Stimulated activated naive CD8-positive, alpha-beta T cell treated with anti-CD3 and anti-CD28 coated beads, Interleukin-15, Interleukin-2, amounts not matched to agents 100 ng/mL and 50 ng/mL, for 24 hours (primary cell): ENCODE measurements at regions not wholly inside any gene's neighbourhood (a gene's known extent, or its start where the extent isn't known, plus 50 kb on each side); places are given as distances from the start of the nearest gene placed in this dataset.
A peak's percentile ranks its signal among the peaks of the same experiment; 100 is the strongest.

Experiments used
- H3K27ac Mint-ChIP-seq: one replicate; pipeline ENCODE4 v1.8.0; 2021; ENCODE audit warnings: mild to moderate bottlenecking, mixed read lengths
- H3K27me3 Mint-ChIP-seq: one replicate; pipeline ENCODE4 v1.8.0; 2021; ENCODE audit warnings: mixed read lengths
- H3K36me3 Mint-ChIP-seq: one replicate; pipeline ENCODE4 v1.8.0; 2021; ENCODE audit warnings: low read depth, mixed read lengths
- H3K4me1 Mint-ChIP-seq: one replicate; pipeline ENCODE4 v1.8.0; 2021; ENCODE audit warnings: low read depth, mixed read lengths
- H3K4me3 Mint-ChIP-seq: one replicate; pipeline ENCODE4 v1.8.0; 2021; ENCODE audit warnings: mild to moderate bottlenecking, mixed read lengths
- H3K9me3 Mint-ChIP-seq: one replicate; pipeline ENCODE4 v1.8.0; 2021; ENCODE audit warnings: mixed read lengths

- Mint-ChIP-seq H3K4me3 (peak overlapping the region; percentile 57), H3K27me3 (peaks cover 21% of the 10 kb centered on the region), H3K9me3 (no peaks in the 10 kb centered on the region), H3K4me1 (peaks cover 15% of the 10 kb centered on the region), H3K27ac (peak overlapping the region; percentile 36), H3K36me3 (no peaks in the 10 kb centered on the region)
These were observed 82.9 kb upstream of the TAB3 start for GRCh38 chrX:30971774-30972603.

- no peak overlapping the region for H3K4me3 Mint-ChIP-seq
- no peaks in the 10 kb centered on the region for H3K9me3 Mint-ChIP-seq
- H3K36me3 Mint-ChIP-seq = no peaks in the 10 kb centered on the region
- no peak overlapping the region for H3K27ac Mint-ChIP-seq
- H3K4me1 Mint-ChIP-seq = peaks cover 6% of the 10 kb centered on the region
- no peaks in the 10 kb centered on the region for H3K27me3 Mint-ChIP-seq
These were observed 78.5 kb upstream of the TAB3 start for GRCh38 chrX:30967516-30967915.

DNA sequence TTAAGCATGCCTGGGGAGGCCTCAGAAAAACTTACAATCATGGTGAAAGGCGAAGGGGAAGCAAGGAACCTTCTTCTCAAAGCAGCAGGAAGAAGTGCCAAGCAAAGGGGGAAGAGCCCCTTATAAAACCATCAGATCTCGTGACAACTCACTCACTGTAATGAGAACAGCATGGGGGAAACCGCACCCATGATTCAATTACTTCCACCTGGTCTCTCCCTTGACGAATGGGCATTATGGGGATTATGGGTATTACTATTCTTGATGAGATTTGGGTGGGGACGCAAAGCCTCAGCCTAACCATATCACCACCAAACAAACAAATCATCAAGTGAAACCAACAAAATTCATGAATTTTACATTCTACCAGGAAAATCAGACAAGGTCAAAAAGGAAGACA lies 76.7 kb upstream of the TAB3 start:
- H3K9me3 Mint-ChIP-seq = no peaks in the 10 kb centered on the region
- no peaks in the 10 kb centered on the region for H3K27me3 Mint-ChIP-seq
- H3K4me1 Mint-ChIP-seq = no peaks in the 10 kb centered on the region
- no peak overlapping the region for H3K27ac Mint-ChIP-seq
- no peak overlapping the region for H3K4me3 Mint-ChIP-seq
- no peaks in the 10 kb centered on the region for H3K36me3 Mint-ChIP-seq

- Mint-ChIP-seq H3K9me3 (no peaks in the 10 kb centered on the region), H3K36me3 (no peaks in the 10 kb centered on the region)
These were observed 72.5 kb upstream of the TAB3 start for GRCh38 chrX:30961387-30962174.

DNA sequence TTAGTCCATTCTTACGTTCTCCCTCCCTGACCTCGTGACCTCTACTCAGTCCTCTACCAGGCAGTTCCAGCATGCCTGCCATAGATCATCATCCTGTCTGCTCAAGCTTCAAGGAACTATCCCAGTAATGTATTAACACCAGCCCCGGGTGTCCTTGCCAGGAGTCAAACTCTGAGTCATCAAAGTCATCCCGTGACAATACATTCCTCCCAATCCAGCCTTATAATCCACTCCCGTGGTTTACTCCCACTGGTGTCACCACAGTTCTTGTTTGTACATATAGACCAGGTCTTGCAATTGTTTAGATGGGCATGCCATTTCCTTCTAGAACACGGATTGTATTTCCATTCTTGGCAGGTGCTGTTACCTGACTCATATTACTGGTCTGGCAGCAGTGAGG lies 68.7 kb upstream of the TAB3 start:
- H3K27ac Mint-ChIP-seq = no peak overlapping the region

More at GRCh38 chrX:30961387-30962174, 72.5 kb upstream of the TAB3 start:
- Mint-ChIP-seq H3K27me3 (no peaks in the 10 kb centered on the region), H3K4me3 (no peak overlapping the region), H3K27ac (no peak overlapping the region), H3K4me1 (no peaks in the 10 kb centered on the region)

DNA sequence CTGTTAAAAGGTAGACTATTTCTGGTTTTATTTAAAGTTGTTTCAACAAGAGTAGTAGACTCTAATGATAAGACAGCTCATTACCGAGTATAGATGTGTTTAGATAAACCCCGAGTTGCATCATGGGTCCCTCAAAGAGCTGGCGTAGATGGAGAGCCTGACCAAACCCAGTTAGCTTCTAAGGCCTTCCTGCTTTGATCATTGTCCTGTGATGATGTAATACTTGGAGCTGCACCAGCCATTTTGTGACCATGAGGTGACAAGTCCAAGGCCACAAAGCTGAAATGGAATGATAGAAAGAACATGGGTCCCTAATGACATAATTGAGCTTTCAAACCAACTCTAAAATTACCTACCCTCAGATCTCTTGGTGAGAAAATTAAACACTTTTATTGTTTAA lies 66.6 kb upstream of the TAB3 start:
- Mint-ChIP-seq H3K27me3 (no peaks in the 10 kb centered on the region), H3K4me3 (no peak overlapping the region), H3K9me3 (no peaks in the 10 kb centered on the region)

More for the DNA sequence above, 68.7 kb upstream of the TAB3 start:
- Mint-ChIP-seq H3K4me1 (no peaks in the 10 kb centered on the region), H3K36me3 (no peaks in the 10 kb centered on the region), H3K9me3 (no peaks in the 10 kb centered on the region), H3K27me3 (no peaks in the 10 kb centered on the region), H3K4me3 (no peak overlapping the region)

GRCh38 chrX:30951003-30951402 lies 61.9 kb upstream of the TAB3 start:
- no peaks in the 10 kb centered on the region for H3K36me3 Mint-ChIP-seq
- no peaks in the 10 kb centered on the region for H3K27me3 Mint-ChIP-seq
- no peaks in the 10 kb centered on the region for H3K4me1 Mint-ChIP-seq
- no peaks in the 10 kb centered on the region for H3K9me3 Mint-ChIP-seq
- no peak overlapping the region for H3K4me3 Mint-ChIP-seq
- H3K27ac Mint-ChIP-seq = no peak overlapping the region

More for the DNA sequence above, 66.6 kb upstream of the TAB3 start:
- no peak overlapping the region for H3K27ac Mint-ChIP-seq
- H3K36me3 Mint-ChIP-seq = no peaks in the 10 kb centered on the region
- H3K4me1 Mint-ChIP-seq = no peaks in the 10 kb centered on the region

GRCh38 chrX:30950391-30950790 lies 61.3 kb upstream of the TAB3 start:
- no peaks in the 10 kb centered on the region for H3K4me1 Mint-ChIP-seq
- H3K36me3 Mint-ChIP-seq = no peaks in the 10 kb centered on the region
- no peak overlapping the region for H3K27ac Mint-ChIP-seq
- no peak overlapping the region for H3K4me3 Mint-ChIP-seq
- no peaks in the 10 kb centered on the region for H3K9me3 Mint-ChIP-seq
- H3K27me3 Mint-ChIP-seq = no peaks in the 10 kb centered on the region

DNA sequence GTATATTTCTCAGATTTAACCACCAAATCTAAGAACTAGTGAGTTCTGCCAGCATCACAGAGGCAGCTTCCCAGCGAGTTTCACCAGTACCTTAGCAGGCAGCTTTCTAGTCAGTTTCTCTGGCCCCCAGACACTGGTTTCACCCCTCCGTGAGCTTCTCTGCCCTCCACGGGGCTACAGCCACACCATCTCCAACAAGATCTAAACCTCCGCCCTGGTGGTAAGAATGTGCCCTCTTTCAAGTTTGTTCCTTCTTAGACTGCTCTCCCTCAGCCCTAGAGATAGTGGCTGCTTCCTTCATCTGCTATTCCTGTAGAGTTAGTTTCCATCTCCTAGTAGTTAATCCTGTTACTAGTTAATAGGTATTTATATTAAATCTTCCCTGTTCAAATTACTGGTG lies 60.5 kb upstream of the TAB3 start:
- H3K4me3 Mint-ChIP-seq = no peak overlapping the region
- no peaks in the 10 kb centered on the region for H3K4me1 Mint-ChIP-seq
- H3K9me3 Mint-ChIP-seq = no peaks in the 10 kb centered on the region
- H3K36me3 Mint-ChIP-seq = no peaks in the 10 kb centered on the region
- no peak overlapping the region for H3K27ac Mint-ChIP-seq
- H3K27me3 Mint-ChIP-seq = no peaks in the 10 kb centered on the region

DNA sequence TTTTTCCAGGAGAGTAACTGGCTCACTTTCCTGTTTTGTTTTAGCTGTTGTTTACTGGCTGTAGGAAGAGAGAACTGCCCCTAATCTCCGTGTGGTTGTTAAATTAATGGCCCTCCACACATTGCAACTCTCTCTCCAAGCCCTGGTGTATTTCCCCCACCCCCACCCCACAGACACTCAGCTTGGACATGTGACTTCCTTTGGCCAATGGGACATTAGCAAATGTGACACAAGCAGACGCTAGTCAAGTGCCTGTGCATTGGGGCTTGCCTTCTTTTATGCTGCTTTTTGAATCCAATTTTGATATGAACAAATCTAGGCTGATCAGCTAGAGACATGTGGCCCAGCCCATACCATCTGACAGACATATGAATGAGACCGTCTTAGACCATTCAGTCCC lies 59.6 kb upstream of the TAB3 start:
- Mint-ChIP-seq H3K4me1 (no peaks in the 10 kb centered on the region), H3K9me3 (no peaks in the 10 kb centered on the region), H3K4me3 (no peak overlapping the region), H3K27ac (no peak overlapping the region), H3K27me3 (no peaks in the 10 kb centered on the region), H3K36me3 (no peaks in the 10 kb centered on the region)

DNA sequence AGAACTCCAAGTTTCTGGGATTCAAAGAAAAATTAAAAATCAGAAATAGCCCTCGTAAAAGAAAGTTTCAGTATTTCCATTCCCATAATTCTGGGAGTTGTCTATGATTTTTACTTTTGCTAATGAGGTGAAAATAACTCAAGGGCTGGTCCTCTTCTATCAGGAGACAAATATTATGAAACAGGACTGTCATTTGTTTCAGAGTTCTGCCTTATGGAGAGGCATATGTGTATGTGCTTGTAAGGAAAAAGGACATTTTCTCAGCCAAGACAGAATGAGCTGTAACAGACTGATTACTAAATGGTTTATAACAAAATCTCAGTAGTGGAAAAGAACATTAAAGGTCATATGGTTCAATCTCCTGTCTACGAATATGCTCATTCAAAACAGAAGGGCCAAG lies 59.0 kb upstream of the TAB3 start:
- Mint-ChIP-seq H3K27ac (no peak overlapping the region), H3K36me3 (no peaks in the 10 kb centered on the region), H3K27me3 (no peaks in the 10 kb centered on the region)

GRCh38 chrX:30943984-30944383 lies 54.9 kb upstream of the TAB3 start:
- H3K9me3 Mint-ChIP-seq = no peaks in the 10 kb centered on the region
- no peak overlapping the region for H3K27ac Mint-ChIP-seq
- H3K36me3 Mint-ChIP-seq = no peaks in the 10 kb centered on the region
- H3K4me1 Mint-ChIP-seq = no peaks in the 10 kb centered on the region
- H3K4me3 Mint-ChIP-seq = no peak overlapping the region
- no peaks in the 10 kb centered on the region for H3K27me3 Mint-ChIP-seq

More for the DNA sequence above, 59.0 kb upstream of the TAB3 start:
- no peak overlapping the region for H3K4me3 Mint-ChIP-seq
- no peaks in the 10 kb centered on the region for H3K9me3 Mint-ChIP-seq
- no peaks in the 10 kb centered on the region for H3K4me1 Mint-ChIP-seq

GRCh38 chrX:30941898-30942297 lies 52.8 kb upstream of the TAB3 start:
- H3K4me3 Mint-ChIP-seq = no peak overlapping the region
- no peaks in the 10 kb centered on the region for H3K36me3 Mint-ChIP-seq
- H3K4me1 Mint-ChIP-seq = no peaks in the 10 kb centered on the region
- no peaks in the 10 kb centered on the region for H3K9me3 Mint-ChIP-seq
- H3K27me3 Mint-ChIP-seq = no peaks in the 10 kb centered on the region
- H3K27ac Mint-ChIP-seq = no peak overlapping the region

DNA sequence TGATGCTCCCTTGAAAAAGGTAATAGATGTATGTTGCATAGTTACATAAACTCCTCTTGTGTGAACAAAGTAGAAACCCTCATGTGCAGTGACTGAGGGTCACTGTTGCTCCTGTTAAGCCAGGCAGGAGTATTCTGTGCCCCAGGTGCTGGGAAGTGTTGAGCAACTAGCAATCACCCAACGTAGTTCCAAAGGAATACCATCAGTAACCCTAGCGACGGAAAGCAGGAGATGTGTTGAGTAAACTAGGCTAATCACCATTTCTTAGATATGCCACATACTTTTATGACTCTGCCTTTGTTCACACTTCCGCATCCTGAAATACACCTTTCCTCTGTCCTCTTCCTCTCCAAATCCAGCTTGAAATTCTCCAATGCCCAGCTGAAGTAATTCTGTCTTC lies 50.9 kb upstream of the TAB3 start:
- no peak overlapping the region for H3K27ac Mint-ChIP-seq
- no peaks in the 10 kb centered on the region for H3K27me3 Mint-ChIP-seq
- H3K4me1 Mint-ChIP-seq = no peaks in the 10 kb centered on the region
- H3K9me3 Mint-ChIP-seq = no peaks in the 10 kb centered on the region
- H3K4me3 Mint-ChIP-seq = no peak overlapping the region
- no peaks in the 10 kb centered on the region for H3K36me3 Mint-ChIP-seq
